HCT116 (cell line): ENCODE measurements at regions not wholly inside any gene's neighbourhood (a gene's known extent, or its start where the extent isn't known, plus 50 kb on each side); places are given as distances from the start of the nearest gene placed in this dataset.

Experiments
- ATAC-seq: fragments of 200-7000 bp; cut with Tn5 transposase; 2 replicates; pipeline ENCODE4 v1.9.1; 2020; ENCODE audit warnings: mild to moderate bottlenecking, moderate library complexity
- BruUV-seq: library from RNA; stranded (reverse); fragments of 400-500 nt; replicated peaks from 2 replicates; lab custom pipeline; 2021; lab: Mats Ljungman, UMichigan
- CTCF ChIA-PET: fragments of 300-600 bp; sonication (Branson Sonifier 250); formaldehyde crosslinking; loops from one replicate; lab custom pipeline; 2021; ENCODE audit warnings: antibody characterized with exemption; lab: Charles Lee
- POLR2A ChIA-PET: fragments of 300-600, 350-600 bp; sonication (Branson Sonifier 250); formaldehyde crosslinking; loops from one replicate; lab custom pipeline; 2021; ENCODE audit warnings: antibody characterized with exemption; lab: Charles Lee
- RAD21 ChIA-PET, 2 experiments: fragments of 300-600 bp; sonication (Branson Sonifier 250); formaldehyde crosslinking; loops; one replicate each; lab custom pipeline; 2023; ENCODE audit warnings: low total read pairs in 2 of 2; ENCODE audit not compliant: uncharacterized antibody in 2 of 2, unreplicated experiment in 2 of 2, low non-redundant PET in 1 of 2; lab: Charles Lee
- DNase-seq: peaks from one replicate; pipeline ENCODE4 v3.0.0-alpha.2; 2010; ENCODE audit warnings: low read depth, low spot score
- H2AFZ ChIP-seq: fragments of 200-600 bp; shearing (Covaris generic), sonication (generic); 2 replicates; pipeline ENCODE4 v1.6.1; 2017; ENCODE audit warnings: low read depth, mixed run types, mixed read lengths, antibody characterized with exemption, low read length; ENCODE audit not compliant: poor library complexity, severe bottlenecking
- H3K27ac ChIP-seq: 2 replicates; pipeline ENCODE4 v1.5.1; 2012; ENCODE audit warnings: low read depth, low read length
- H3K27me3 ChIP-seq: fragments of 200-600 bp; sonication (generic); 2 replicates; pipeline ENCODE4 v1.6.1; 2016; ENCODE audit warnings: mixed run types, low read length, mixed read lengths; ENCODE audit not compliant: insufficient read depth
- H3K36me3 ChIP-seq, 2 experiments: fragments of 200-500 bp in 1 of 2; fragments of 200-600 bp in 1 of 2; sonication (Bioruptor generic) in 1 of 2; sonication (generic) in 1 of 2; 2 replicates each; pipeline versions ENCODE4 v1.5.1 to v1.6.1; 2014 to 2016; ENCODE audit warnings: low read length in 2 of 2, inconsistent platforms in 1 of 2, mixed read lengths in 1 of 2, mixed run types in 1 of 2; ENCODE audit not compliant: insufficient read depth in 2 of 2, control insufficient read depth in 1 of 2
- H3K4me1 ChIP-seq, 2 experiments: fragments of 200-600 bp in 1 of 2; sonication (generic) in 1 of 2; 2 replicates each; pipeline versions ENCODE4 v1.5.1 to v1.6.1; 2012 to 2017; ENCODE audit warnings: low read length in 2 of 2, inconsistent platforms in 1 of 2, mild to moderate bottlenecking in 1 of 2, mixed read lengths in 1 of 2, mixed run types in 1 of 2, moderate library complexity in 1 of 2; ENCODE audit not compliant: insufficient read depth in 2 of 2, control insufficient read depth in 1 of 2
- H3K4me2 ChIP-seq: fragments of 200-600 bp; sonication (generic); 2 replicates; pipeline ENCODE4 v1.6.1; 2017; ENCODE audit warnings: mixed run types, low read length, mixed read lengths
- H3K4me3 ChIP-seq, 2 experiments: fragments of 200-600 bp in 1 of 2; sonication (generic) in 1 of 2; replicated peaks in 1 of 2; 2 replicates each; pipeline ENCODE4 v1.5.1; 2011 to 2016; ENCODE audit warnings: low read length in 2 of 2, control low read depth in 1 of 2, low read depth in 1 of 2, mild to moderate bottlenecking in 1 of 2, mixed read lengths in 1 of 2, mixed run types in 1 of 2
- H3K79me2 ChIP-seq: fragments of 200-600 bp; sonication (generic); 2 replicates; pipeline ENCODE4 v1.6.1; 2017; ENCODE audit warnings: mild to moderate bottlenecking, mixed run types, low read length, moderate library complexity, mixed read lengths; ENCODE audit not compliant: insufficient read depth
- H3K9ac ChIP-seq: fragments of 200-600 bp; sonication (generic); 2 replicates; pipeline ENCODE4 v1.6.1; 2016; ENCODE audit warnings: low read length, mixed read lengths
- H3K9me2 ChIP-seq: fragments of 200-600 bp; sonication (generic), shearing (Covaris generic); 2 replicates; pipeline ENCODE4 v1.6.1; 2017; ENCODE audit warnings: mixed run types, mild to moderate bottlenecking, moderate library complexity; ENCODE audit not compliant: insufficient read depth
- H3K9me3 ChIP-seq, 2 experiments: fragments of 200-500 bp in 1 of 2; fragments of 200-600 bp in 1 of 2; sonication (Bioruptor generic) in 1 of 2; sonication (generic) in 1 of 2; 2 replicates each; pipeline ENCODE4 v1.6.1; 2014 to 2017; ENCODE audit warnings: low read length in 2 of 2, mixed read lengths in 2 of 2, inconsistent platforms in 1 of 2, low read depth in 1 of 2, mild to moderate bottlenecking in 1 of 2, mixed run types in 1 of 2, moderate library complexity in 1 of 2; ENCODE audit not compliant: control insufficient read depth in 1 of 2, insufficient read depth in 1 of 2
- H4K20me1 ChIP-seq: fragments of 200-600 bp; sonication (generic), shearing (Covaris generic); 2 replicates; pipeline ENCODE4 v1.6.1; 2017; ENCODE audit warnings: mixed run types, mild to moderate bottlenecking, moderate library complexity; ENCODE audit not compliant: insufficient read depth
- CBX3 ChIP-seq: IDR thresholded peaks from 2 replicates; pipeline ENCODE4 v1.6.1; 2012; ENCODE audit warnings: low read depth
- ELF1 ChIP-seq: IDR thresholded peaks from 2 replicates; pipeline ENCODE4 v1.6.1; 2012; ENCODE audit warnings: low read depth, borderline replicate concordance
- EZH2 ChIP-seq: fragments of 200-600 bp; sonication (generic); IDR thresholded peaks from 2 replicates; pipeline ENCODE4 v1.6.1; 2017; ENCODE audit warnings: antibody characterized with exemption, mixed run types
- EZH2phosphoT487 ChIP-seq: fragments of 200-600 bp; IDR thresholded peaks from 2 replicates; pipeline ENCODE4 v1.6.1; 2018; ENCODE audit warnings: antibody characterized with exemption, borderline replicate concordance
- FOSL1 ChIP-seq: IDR thresholded peaks from 2 replicates; pipeline ENCODE4 v1.6.1; 2012; ENCODE audit warnings: low read depth
- JUND ChIP-seq: IDR thresholded peaks from 2 replicates; pipeline ENCODE4 v1.6.1; 2012
- POLR2A ChIP-seq: IDR thresholded peaks from 2 replicates; pipeline ENCODE4 v1.7.0; 2011; ENCODE audit warnings: borderline replicate concordance; ENCODE audit not compliant: insufficient read depth, insufficient read length; ENCODE audit errors: extremely low read depth
- RAD21 ChIP-seq: IDR thresholded peaks from 2 replicates; pipeline ENCODE4 v1.6.1; 2012; ENCODE audit warnings: low read depth, mild to moderate bottlenecking
- SIN3A ChIP-seq: IDR thresholded peaks from 2 replicates; pipeline ENCODE4 v1.6.1; 2012; ENCODE audit warnings: low read depth
- SP1 ChIP-seq: IDR thresholded peaks from 2 replicates; pipeline ENCODE4 v1.6.1; 2012; ENCODE audit warnings: low read depth
- TCF7L2 ChIP-seq: IDR thresholded peaks from 2 replicates; pipeline ENCODE4 v1.7.0; 2011; ENCODE audit warnings: borderline replicate concordance, inconsistent platforms; ENCODE audit not compliant: insufficient read depth, insufficient read length; ENCODE audit errors: extremely low read depth
- YY1 ChIP-seq: IDR thresholded peaks from 2 replicates; pipeline ENCODE4 v1.6.1; 2011; ENCODE audit warnings: low read length, low read depth, moderate library complexity, mild to moderate bottlenecking; ENCODE audit not compliant: insufficient replicate concordance; ENCODE audit errors: extremely low read depth
- ZFX ChIP-seq: fragments of 450-650 bp; IDR thresholded peaks from 2 replicates; pipeline ENCODE4 v1.6.1; 2017
- ZNF274 ChIP-seq: fragments of 200-500 bp; sonication (Bioruptor generic); IDR thresholded peaks from 2 replicates; pipeline ENCODE4 v1.6.1; 2014; ENCODE audit warnings: mild to moderate bottlenecking, low read depth, low read length, inconsistent platforms
- intact Hi-C: fragments of 100-400 bp; cut with micrococcal nuclease; formaldehyde crosslinking; loops from 2 replicates; pipeline ENCODE4 v1.10.0; 2022
- TF ChIP-seq, protein P1 (sequence below), 3 experiments: fragments of 200-600 bp in 1 of 3; sonication (generic) in 1 of 3; IDR thresholded peaks in 2 of 3; conservative IDR thresholded peaks in 1 of 3; 2 replicates each; pipeline ENCODE4 v1.5.1; 2012 to 2017; ENCODE audit warnings: low read depth in 2 of 3, low read length in 2 of 3, antibody characterized with exemption in 1 of 3, borderline replicate concordance in 1 of 3, control low read depth in 1 of 3, mild to moderate bottlenecking in 1 of 3, mixed read lengths in 1 of 3, mixed run types in 1 of 3, moderate library complexity in 1 of 3; ENCODE audit not compliant: insufficient read depth in 1 of 3
- TF ChIP-seq, protein P2 (sequence below): IDR thresholded peaks from 2 replicates; pipeline ENCODE4 v1.6.1; 2012
- TF ChIP-seq, protein P3 (sequence below): IDR thresholded peaks from 2 replicates; pipeline ENCODE4 v1.6.1; 2012
- TF ChIP-seq, protein P4 (sequence below): IDR thresholded peaks from 2 replicates; pipeline ENCODE4 v1.6.1; 2011; ENCODE audit warnings: mild to moderate bottlenecking, low read length, moderate library complexity; ENCODE audit not compliant: insufficient replicate concordance; ENCODE audit errors: extremely low read depth

DNA sequence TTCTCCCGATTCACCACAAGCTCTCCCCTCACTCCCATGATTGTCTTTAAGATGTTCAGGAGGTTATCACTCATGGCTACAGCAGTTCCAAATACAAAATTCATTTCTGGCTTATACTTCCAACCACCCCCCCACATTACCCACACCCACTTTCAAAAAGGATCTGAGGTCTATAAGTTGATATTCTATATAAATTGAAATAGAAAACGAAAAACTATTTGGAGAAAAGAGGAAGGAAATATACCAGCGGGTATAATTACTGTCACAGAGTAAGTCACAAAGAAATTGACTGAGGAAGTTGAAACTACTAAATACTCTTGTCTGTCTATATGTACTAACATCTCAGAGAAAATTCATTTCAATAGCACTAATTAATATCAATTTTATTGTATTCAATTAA is 112.7 kb upstream of the TNFAIP3 start:
- Histone ChIP-seq H3K9me2 (no peaks in the 10 kb centered on the region), H3K79me2 (no peaks in the 10 kb centered on the region), H3K27me3 (no peaks in the 10 kb centered on the region; the same call in 1 of the 2 replicates), H3K4me3 (no peak overlapping the region), H3K4me1 (no peaks in the 10 kb centered on the region), H3K4me2 (no peak overlapping the region), H2AFZ (no peak overlapping the region), H3K36me3 (no peaks in the 10 kb centered on the region)
- intact Hi-C loops = no loop called here
- CTCF ChIA-PET = no interaction called here
- no peak for ATAC-seq
- no TSS peak for BruUV-seq
- TF ChIP-seq ELF1 = no peak
- no peak for TF ChIP-seq EZH2phosphoT487
- no peak for TF ChIP-seq TCF7L2
- TF ChIP-seq, all 23 proteins: peak for 0
- Histone ChIP-seq H3K9me3 (no peaks in the 10 kb centered on the region), H4K20me1 (no peaks in the 10 kb centered on the region), H3K9ac (no peak overlapping the region), H3K27ac (no peak overlapping the region)
- ChIA-PET POLR2A (no interaction called here), RAD21 (no interaction called here)
- DNase-seq = no peak

DNA sequence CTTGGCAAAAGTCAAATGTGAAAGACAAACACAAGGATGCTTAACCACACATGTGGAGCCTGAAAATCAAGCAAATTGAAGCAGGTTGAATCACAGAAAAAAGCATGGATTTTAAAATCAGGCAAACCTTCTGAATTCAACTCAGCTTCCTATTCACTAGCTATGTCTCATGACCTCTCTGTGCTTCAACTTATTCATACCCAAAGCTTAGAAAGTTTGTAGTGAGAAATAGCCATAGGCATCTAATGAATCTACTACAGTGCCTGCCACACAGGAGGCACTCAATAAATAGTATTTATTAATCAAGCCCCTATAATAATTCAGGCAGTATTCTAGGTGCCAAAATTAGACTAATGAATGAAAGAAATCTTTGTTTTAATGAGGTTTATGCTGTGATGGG is 112.2 kb upstream of the TNFAIP3 start:
- H3K9me2 ChIP-seq = no peaks in the 10 kb centered on the region
- no peaks in the 10 kb centered on the region for H3K36me3 ChIP-seq
- DNase-seq = no peak
- ChIA-PET POLR2A (no interaction called here), CTCF (no interaction called here), RAD21 (no interaction called here)
- no peak overlapping the region for H2AFZ ChIP-seq
- H3K79me2 ChIP-seq = no peaks in the 10 kb centered on the region
- H3K27ac ChIP-seq = no peak overlapping the region
- no peak overlapping the region for H3K4me3 ChIP-seq
- no peak overlapping the region for H3K9ac ChIP-seq
- intact Hi-C loops = no loop called here
- no peaks in the 10 kb centered on the region for H4K20me1 ChIP-seq
- H3K4me1 ChIP-seq = no peaks in the 10 kb centered on the region
- no peaks in the 10 kb centered on the region for H3K9me3 ChIP-seq
- BruUV-seq = no TSS peak
- H3K4me2 ChIP-seq = no peak overlapping the region
- no peaks in the 10 kb centered on the region for H3K27me3 ChIP-seq
- no peak for ATAC-seq
- TF ChIP-seq, protein P1, sequence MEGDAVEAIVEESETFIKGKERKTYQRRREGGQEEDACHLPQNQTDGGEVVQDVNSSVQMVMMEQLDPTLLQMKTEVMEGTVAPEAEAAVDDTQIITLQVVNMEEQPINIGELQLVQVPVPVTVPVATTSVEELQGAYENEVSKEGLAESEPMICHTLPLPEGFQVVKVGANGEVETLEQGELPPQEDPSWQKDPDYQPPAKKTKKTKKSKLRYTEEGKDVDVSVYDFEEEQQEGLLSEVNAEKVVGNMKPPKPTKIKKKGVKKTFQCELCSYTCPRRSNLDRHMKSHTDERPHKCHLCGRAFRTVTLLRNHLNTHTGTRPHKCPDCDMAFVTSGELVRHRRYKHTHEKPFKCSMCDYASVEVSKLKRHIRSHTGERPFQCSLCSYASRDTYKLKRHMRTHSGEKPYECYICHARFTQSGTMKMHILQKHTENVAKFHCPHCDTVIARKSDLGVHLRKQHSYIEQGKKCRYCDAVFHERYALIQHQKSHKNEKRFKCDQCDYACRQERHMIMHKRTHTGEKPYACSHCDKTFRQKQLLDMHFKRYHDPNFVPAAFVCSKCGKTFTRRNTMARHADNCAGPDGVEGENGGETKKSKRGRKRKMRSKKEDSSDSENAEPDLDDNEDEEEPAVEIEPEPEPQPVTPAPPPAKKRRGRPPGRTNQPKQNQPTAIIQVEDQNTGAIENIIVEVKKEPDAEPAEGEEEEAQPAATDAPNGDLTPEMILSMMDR (IDR thresholded peaks at IDR 0.05 in 2 of 3, conservative IDR thresholded peaks at IDR 0.05 in 1 of 3; ENCODE audit: borderline replicate concordance in 1 of 3, insufficient read depth in 1 of 3, low read depth in 2 of 3, low read length in 2 of 3) = no peak
- TF ChIP-seq TCF7L2 = no peak
- TF ChIP-seq, protein P2, sequence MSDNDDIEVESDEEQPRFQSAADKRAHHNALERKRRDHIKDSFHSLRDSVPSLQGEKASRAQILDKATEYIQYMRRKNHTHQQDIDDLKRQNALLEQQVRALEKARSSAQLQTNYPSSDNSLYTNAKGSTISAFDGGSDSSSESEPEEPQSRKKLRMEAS = no peak
- no peak for TF ChIP-seq SP1
- no peak for TF ChIP-seq JUND
- no peak for TF ChIP-seq RAD21
- TF ChIP-seq EZH2phosphoT487 = no peak
- TF ChIP-seq, protein P3, sequence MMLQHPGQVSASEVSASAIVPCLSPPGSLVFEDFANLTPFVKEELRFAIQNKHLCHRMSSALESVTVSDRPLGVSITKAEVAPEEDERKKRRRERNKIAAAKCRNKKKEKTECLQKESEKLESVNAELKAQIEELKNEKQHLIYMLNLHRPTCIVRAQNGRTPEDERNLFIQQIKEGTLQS = no peak
- no peak for TF ChIP-seq POLR2A
- TF ChIP-seq FOSL1 = no peak
- no peak for TF ChIP-seq ELF1
- no peak for TF ChIP-seq SIN3A
- TF ChIP-seq ZNF274 = no peak
- TF ChIP-seq, protein P4, sequence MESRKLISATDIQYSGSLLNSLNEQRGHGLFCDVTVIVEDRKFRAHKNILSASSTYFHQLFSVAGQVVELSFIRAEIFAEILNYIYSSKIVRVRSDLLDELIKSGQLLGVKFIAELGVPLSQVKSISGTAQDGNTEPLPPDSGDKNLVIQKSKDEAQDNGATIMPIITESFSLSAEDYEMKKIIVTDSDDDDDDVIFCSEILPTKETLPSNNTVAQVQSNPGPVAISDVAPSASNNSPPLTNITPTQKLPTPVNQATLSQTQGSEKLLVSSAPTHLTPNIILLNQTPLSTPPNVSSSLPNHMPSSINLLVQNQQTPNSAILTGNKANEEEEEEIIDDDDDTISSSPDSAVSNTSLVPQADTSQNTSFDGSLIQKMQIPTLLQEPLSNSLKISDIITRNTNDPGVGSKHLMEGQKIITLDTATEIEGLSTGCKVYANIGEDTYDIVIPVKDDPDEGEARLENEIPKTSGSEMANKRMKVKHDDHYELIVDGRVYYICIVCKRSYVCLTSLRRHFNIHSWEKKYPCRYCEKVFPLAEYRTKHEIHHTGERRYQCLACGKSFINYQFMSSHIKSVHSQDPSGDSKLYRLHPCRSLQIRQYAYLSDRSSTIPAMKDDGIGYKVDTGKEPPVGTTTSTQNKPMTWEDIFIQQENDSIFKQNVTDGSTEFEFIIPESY = no peak
- TF ChIP-seq CBX3 = no peak
- TF ChIP-seq EZH2 = no peak
- no peak for TF ChIP-seq YY1
- no peak for TF ChIP-seq ZFX
